ENCODE measurements at regions not wholly inside any gene's neighbourhood (a gene's known extent, or its start where the extent isn't known, plus 50 kb on each side); places are given as distances from the start of the nearest gene placed in this dataset.

- TF ChIP-seq, protein P1, sequence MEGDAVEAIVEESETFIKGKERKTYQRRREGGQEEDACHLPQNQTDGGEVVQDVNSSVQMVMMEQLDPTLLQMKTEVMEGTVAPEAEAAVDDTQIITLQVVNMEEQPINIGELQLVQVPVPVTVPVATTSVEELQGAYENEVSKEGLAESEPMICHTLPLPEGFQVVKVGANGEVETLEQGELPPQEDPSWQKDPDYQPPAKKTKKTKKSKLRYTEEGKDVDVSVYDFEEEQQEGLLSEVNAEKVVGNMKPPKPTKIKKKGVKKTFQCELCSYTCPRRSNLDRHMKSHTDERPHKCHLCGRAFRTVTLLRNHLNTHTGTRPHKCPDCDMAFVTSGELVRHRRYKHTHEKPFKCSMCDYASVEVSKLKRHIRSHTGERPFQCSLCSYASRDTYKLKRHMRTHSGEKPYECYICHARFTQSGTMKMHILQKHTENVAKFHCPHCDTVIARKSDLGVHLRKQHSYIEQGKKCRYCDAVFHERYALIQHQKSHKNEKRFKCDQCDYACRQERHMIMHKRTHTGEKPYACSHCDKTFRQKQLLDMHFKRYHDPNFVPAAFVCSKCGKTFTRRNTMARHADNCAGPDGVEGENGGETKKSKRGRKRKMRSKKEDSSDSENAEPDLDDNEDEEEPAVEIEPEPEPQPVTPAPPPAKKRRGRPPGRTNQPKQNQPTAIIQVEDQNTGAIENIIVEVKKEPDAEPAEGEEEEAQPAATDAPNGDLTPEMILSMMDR (IDR thresholded peaks at IDR 0.05), result no peak
- TF ChIP-seq POLR2A (IDR thresholded peaks at IDR 0.05), result no peak
These were observed 75.9 kb upstream of the PCSK6 start for GRCh38 chr15:101565377-101565776.

Data from esophagus squamous epithelium (tissue), 4 donors.